Keratinocyte (primary cell): ENCODE measurements at regions not wholly inside any gene's neighbourhood (a gene's known extent, or its start where the extent isn't known, plus 50 kb on each side); places are given as distances from the start of the nearest gene placed in this dataset.

Experiments used
- DNase-seq: peaks from one replicate; pipeline ENCODE4 v3.0.0-alpha.2; 2011; ENCODE audit warnings: low read depth, missing footprints, low spot score
- FAIRE-seq: peaks from 2 replicates; lab custom pipeline; 2011; peaks lifted over from hg19 to GRCh38; lab: Jason Lieb, UNC
- H2AFZ ChIP-seq: 2 replicates; pipeline ENCODE4 v1.6.0; 2012; ENCODE audit warnings: low read length, control low read depth, inconsistent platforms; ENCODE audit not compliant: control insufficient read depth
- H3K27ac ChIP-seq: 2 replicates; pipeline ENCODE4 v1.5.1; 2011; ENCODE audit warnings: low read length; ENCODE audit not compliant: control insufficient read depth, insufficient read depth
- H3K27me3 ChIP-seq: 3 replicates; pipeline ENCODE4 v1.6.0; 2011; ENCODE audit warnings: low read length; ENCODE audit not compliant: control insufficient read depth, insufficient read depth; ENCODE audit errors: extremely low read depth
- H3K36me3 ChIP-seq, 2 experiments: 2 replicates in 1 of 2; 3 replicates in 1 of 2; pipeline ENCODE4 v1.5.1; 2011; ENCODE audit warnings: low read length in 2 of 2, mild to moderate bottlenecking in 1 of 2; ENCODE audit not compliant: control insufficient read depth in 2 of 2, insufficient read depth in 2 of 2; ENCODE audit errors: extremely low read depth in 1 of 2
- H3K4me1 ChIP-seq: 3 replicates; pipeline ENCODE4 v1.5.1; 2011; ENCODE audit warnings: low read length; ENCODE audit not compliant: control insufficient read depth, insufficient read depth; ENCODE audit errors: extremely low read depth
- H3K4me2 ChIP-seq: 3 replicates; pipeline ENCODE4 v1.6.0; 2011; ENCODE audit warnings: low read depth, low read length; ENCODE audit not compliant: control insufficient read depth, insufficient read depth; ENCODE audit errors: extremely low read depth
- H3K4me3 ChIP-seq, 3 experiments: fragments of 200-600 bp in 1 of 3; sonication (generic) in 1 of 3; 2 replicates in 2 of 3; 3 replicates in 1 of 3; pipeline ENCODE4 v1.5.1; 2011 to 2016; ENCODE audit warnings: low read length in 3 of 3, mild to moderate bottlenecking in 3 of 3, control low read depth in 2 of 3, inconsistent platforms in 1 of 3, low read depth in 1 of 3, mixed read lengths in 1 of 3, mixed run types in 1 of 3, moderate library complexity in 1 of 3; ENCODE audit not compliant: control insufficient read depth in 2 of 3, insufficient read depth in 2 of 3; ENCODE audit errors: extremely low read depth in 1 of 3
- H3K79me2 ChIP-seq: 2 replicates; pipeline ENCODE4 v1.6.0; 2012; ENCODE audit warnings: low read length; ENCODE audit not compliant: control insufficient read depth, insufficient read depth
- H3K9ac ChIP-seq: 3 replicates; pipeline ENCODE4 v1.6.0; 2011; ENCODE audit warnings: low read length; ENCODE audit not compliant: control insufficient read depth, insufficient read depth; ENCODE audit errors: extremely low read depth
- H3K9me1 ChIP-seq: 3 replicates; pipeline ENCODE4 v1.6.0; 2011; ENCODE audit warnings: low read length; ENCODE audit not compliant: control insufficient read depth, insufficient read depth; ENCODE audit errors: extremely low read depth
- H3K9me3 ChIP-seq: 2 replicates; pipeline ENCODE4 v1.5.1; 2012; ENCODE audit warnings: low read depth, low read length; ENCODE audit not compliant: control insufficient read depth
- H4K20me1 ChIP-seq: 3 replicates; pipeline ENCODE4 v1.6.0; 2011; ENCODE audit warnings: low read length; ENCODE audit not compliant: control insufficient read depth, insufficient read depth; ENCODE audit errors: extremely low read depth
- EZH2 ChIP-seq: IDR thresholded peaks from one replicate; pipeline ENCODE4 v1.6.1; 2012; ENCODE audit warnings: inconsistent platforms, mild to moderate bottlenecking, low read length, moderate library complexity
- dilution Hi-C: fragments of 300-500 bp; cut with MboI; formaldehyde crosslinking; loops from one replicate; pipeline ENCODE4 v1.7.0; 2020; ENCODE audit warnings: low sequenced_read_pairs; ENCODE audit not compliant: extremely low pct_ligation_motif_present
- TF ChIP-seq, protein P1 (sequence below), 3 experiments: IDR thresholded peaks in 1 of 3; conservative IDR thresholded peaks in 1 of 3; optimal IDR thresholded peaks in 1 of 3; 2 replicates in 2 of 3; 3 replicates in 1 of 3; pipeline versions ENCODE3 to v1.5.1; 2011; ENCODE audit warnings: low read length in 3 of 3, mild to moderate bottlenecking in 3 of 3, moderate library complexity in 2 of 3, control low read depth in 1 of 3, inconsistent platforms in 1 of 3; ENCODE audit not compliant: insufficient read depth in 2 of 3; ENCODE audit errors: extremely low read depth in 1 of 3

DNA sequence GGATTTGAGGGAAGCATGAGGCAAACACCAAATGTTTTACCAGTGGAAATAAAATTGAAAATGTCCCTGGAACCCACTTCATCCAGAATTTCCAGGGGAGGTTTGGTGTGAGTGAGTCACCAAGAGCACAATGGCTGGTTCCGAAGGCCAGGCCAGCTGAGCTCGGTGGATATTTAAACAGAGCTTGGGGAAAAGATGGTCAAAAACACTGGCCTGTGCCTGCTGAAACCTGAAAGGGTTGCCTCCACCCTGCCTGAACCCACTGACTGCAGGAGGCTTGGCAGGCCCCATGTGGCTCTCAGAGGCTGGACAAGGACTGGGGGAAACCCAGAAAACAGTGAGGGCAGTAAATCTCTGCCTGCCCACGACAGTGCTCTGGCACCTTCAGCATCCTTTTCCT, 93.9 kb downstream of the TTC32 start:
- H3K4me2 ChIP-seq, result no peak overlapping the region
- TF ChIP-seq EZH2, result no peak
- TF ChIP-seq, protein P1, sequence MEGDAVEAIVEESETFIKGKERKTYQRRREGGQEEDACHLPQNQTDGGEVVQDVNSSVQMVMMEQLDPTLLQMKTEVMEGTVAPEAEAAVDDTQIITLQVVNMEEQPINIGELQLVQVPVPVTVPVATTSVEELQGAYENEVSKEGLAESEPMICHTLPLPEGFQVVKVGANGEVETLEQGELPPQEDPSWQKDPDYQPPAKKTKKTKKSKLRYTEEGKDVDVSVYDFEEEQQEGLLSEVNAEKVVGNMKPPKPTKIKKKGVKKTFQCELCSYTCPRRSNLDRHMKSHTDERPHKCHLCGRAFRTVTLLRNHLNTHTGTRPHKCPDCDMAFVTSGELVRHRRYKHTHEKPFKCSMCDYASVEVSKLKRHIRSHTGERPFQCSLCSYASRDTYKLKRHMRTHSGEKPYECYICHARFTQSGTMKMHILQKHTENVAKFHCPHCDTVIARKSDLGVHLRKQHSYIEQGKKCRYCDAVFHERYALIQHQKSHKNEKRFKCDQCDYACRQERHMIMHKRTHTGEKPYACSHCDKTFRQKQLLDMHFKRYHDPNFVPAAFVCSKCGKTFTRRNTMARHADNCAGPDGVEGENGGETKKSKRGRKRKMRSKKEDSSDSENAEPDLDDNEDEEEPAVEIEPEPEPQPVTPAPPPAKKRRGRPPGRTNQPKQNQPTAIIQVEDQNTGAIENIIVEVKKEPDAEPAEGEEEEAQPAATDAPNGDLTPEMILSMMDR (optimal IDR thresholded peaks at IDR 0.05 in 1 of 3, IDR thresholded peaks at IDR 0.05 in 1 of 3, conservative IDR thresholded peaks at IDR 0.05 in 1 of 3; ENCODE audit: extremely low read depth in 1 of 3, insufficient read depth in 2 of 3, low read length in 3 of 3), result no peak
- no peaks in the 10 kb centered on the region for H3K4me1 ChIP-seq
- H3K9me1 ChIP-seq, result no peaks in the 10 kb centered on the region
- H3K9me3 ChIP-seq, result no peaks in the 10 kb centered on the region
- no peak overlapping the region for H3K4me3 ChIP-seq
- no peak for DNase-seq
- H3K79me2 ChIP-seq, result no peaks in the 10 kb centered on the region
- no peak overlapping the region for H3K9ac ChIP-seq
- no peaks in the 10 kb centered on the region for H4K20me1 ChIP-seq
- dilution Hi-C loops, result no loop called here
- no peaks in the 10 kb centered on the region for H3K36me3 ChIP-seq
- H3K27me3 ChIP-seq, result peaks cover 21% of the 10 kb centered on the region
- FAIRE-seq, result no peak
- no peak overlapping the region for H2AFZ ChIP-seq
- no peak overlapping the region for H3K27ac ChIP-seq

DNA sequence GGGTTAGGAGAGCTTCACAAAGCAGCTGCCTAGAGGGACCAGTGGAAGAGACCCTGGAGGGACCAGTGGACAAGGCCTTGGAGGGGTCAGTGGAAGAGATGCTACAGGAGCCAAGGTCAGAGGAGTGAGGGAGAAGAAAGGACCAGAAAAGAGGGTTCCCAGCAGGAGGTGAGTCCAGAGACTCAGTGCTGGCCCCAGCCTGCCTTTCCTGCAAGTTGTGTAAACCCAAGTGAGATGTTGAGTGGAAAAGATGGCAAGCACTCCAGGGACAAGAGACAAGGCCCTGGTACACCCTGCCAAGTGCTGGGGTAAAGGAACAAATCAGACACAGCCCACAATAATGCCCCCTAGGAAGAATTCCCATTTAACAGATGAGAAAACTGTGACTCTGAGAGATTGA, 94.4 kb downstream of the TTC32 start:
- Histone ChIP-seq H3K9me1 (no peaks in the 10 kb centered on the region), H3K9ac (no peak overlapping the region), H2AFZ (no peak overlapping the region), H3K4me1 (no peaks in the 10 kb centered on the region), H3K4me3 (no peak overlapping the region), H3K27me3 (peaks cover 26% of the 10 kb centered on the region), H3K27ac (no peak overlapping the region), H3K36me3 (no peaks in the 10 kb centered on the region), H3K9me3 (no peaks in the 10 kb centered on the region), H4K20me1 (no peaks in the 10 kb centered on the region), H3K79me2 (no peaks in the 10 kb centered on the region), H3K4me2 (no peak overlapping the region)
- FAIRE-seq (no peak), DNase-seq (no peak)
- TF ChIP-seq, protein P1 (optimal IDR thresholded peaks at IDR 0.05 in 1 of 3, IDR thresholded peaks at IDR 0.05 in 1 of 3, conservative IDR thresholded peaks at IDR 0.05 in 1 of 3; ENCODE audit: extremely low read depth in 1 of 3, insufficient read depth in 2 of 3, low read length in 3 of 3), result no peak
- TF ChIP-seq EZH2, result no peak
- dilution Hi-C loops, result no loop called here
